Naive thymus-derived CD4-positive, alpha-beta T cell (primary cell): ENCODE measurements at regions not wholly inside any gene's neighbourhood (a gene's known extent, or its start where the extent isn't known, plus 50 kb on each side); places are given as distances from the start of the nearest gene placed in this dataset.

Experiments
- ATAC-seq: fragments of 150-1000 bp; cut with Tn5 transposase; 2 replicates; pipeline ENCODE4 v1.10.0; 2021; ENCODE audit warnings: mild to moderate bottlenecking, moderate library complexity
- CTCF ChIA-PET: fragments of 350-600 bp; sonication (Branson Sonifier 250); formaldehyde crosslinking; loops from one replicate; lab custom pipeline; 2021; ENCODE audit warnings: antibody characterized with exemption; lab: Charles Lee
- POLR2A ChIA-PET: fragments of 350-600 bp; sonication (Branson Sonifier 250); formaldehyde crosslinking; loops from one replicate; lab custom pipeline; 2021; ENCODE audit warnings: antibody characterized with exemption, inconsistent platforms; lab: Charles Lee
- DNase-seq, 9 donors: peaks; one replicate each; pipeline versions ENCODE4 v3.0.0 to v3.0.0-alpha.2; 2020 to 2022; ENCODE audit warnings: mixed read lengths in 1 of 9
- H3K27ac ChIP-seq: one replicate; pipeline ENCODE4 v1.7.0; 2013; ENCODE audit warnings: mild to moderate bottlenecking, low read depth, low read length, moderate library complexity
- H3K27me3 ChIP-seq, 2 donors: one replicate each; pipeline ENCODE4 v1.7.0; 2013; ENCODE audit warnings: low read length in 2 of 2, mild to moderate bottlenecking in 2 of 2, moderate library complexity in 2 of 2; ENCODE audit not compliant: control insufficient read depth in 2 of 2, insufficient read depth in 2 of 2
- H3K36me3 ChIP-seq, 3 experiments: 1 replicate in 2 of 3; 2 replicates in 1 of 3; pipeline ENCODE4 v1.7.0; 2013; ENCODE audit warnings: low read length in 3 of 3, mild to moderate bottlenecking in 3 of 3, moderate library complexity in 1 of 3; ENCODE audit not compliant: insufficient read depth in 3 of 3, control insufficient read depth in 2 of 3
- H3K4me1 ChIP-seq, 2 donors: one replicate each; pipeline ENCODE4 v1.7.0; 2013; ENCODE audit warnings: low read length in 2 of 2, mild to moderate bottlenecking in 2 of 2, moderate library complexity in 1 of 2; ENCODE audit not compliant: control insufficient read depth in 2 of 2, insufficient read depth in 2 of 2
- H3K4me3 ChIP-seq: 2 replicates; pipeline ENCODE4 v1.7.0; 2013; ENCODE audit warnings: mild to moderate bottlenecking, low read length
- H3K9me3 ChIP-seq, 3 experiments: 1 replicate in 2 of 3; 2 replicates in 1 of 3; pipeline ENCODE4 v1.7.0; 2013; ENCODE audit warnings: low read length in 3 of 3; ENCODE audit not compliant: control insufficient read depth in 2 of 3
- H3K27ac Mint-ChIP-seq, 9 donors: one replicate each; pipeline ENCODE4 v1.8.0; 2020 to 2022; ENCODE audit warnings: mixed read lengths in 9 of 9, mild to moderate bottlenecking in 8 of 9, moderate library complexity in 5 of 9, inconsistent platforms in 2 of 9
- H3K27me3 Mint-ChIP-seq, 5 donors: one replicate each; pipeline ENCODE4 v1.8.0; 2021 to 2022; ENCODE audit warnings: mixed read lengths in 5 of 5, mild to moderate bottlenecking in 1 of 5
- H3K36me3 Mint-ChIP-seq, 5 donors: one replicate each; pipeline ENCODE4 v1.8.0; 2020 to 2022; ENCODE audit warnings: mixed read lengths in 5 of 5, mild to moderate bottlenecking in 3 of 5, inconsistent platforms in 1 of 5
- H3K4me1 Mint-ChIP-seq, 7 donors: one replicate each; pipeline ENCODE4 v1.8.0; 2020 to 2022; ENCODE audit warnings: mixed read lengths in 7 of 7, mild to moderate bottlenecking in 3 of 7, inconsistent platforms in 1 of 7
- H3K4me3 Mint-ChIP-seq, 10 donors: one replicate each; pipeline ENCODE4 v1.8.0; 2020 to 2022; ENCODE audit warnings: mild to moderate bottlenecking in 10 of 10, mixed read lengths in 10 of 10, moderate library complexity in 6 of 10, inconsistent platforms in 2 of 10
- H3K9me3 Mint-ChIP-seq, 11 donors: one replicate each; pipeline ENCODE4 v1.8.0; 2020 to 2022; ENCODE audit warnings: mixed read lengths in 11 of 11, mild to moderate bottlenecking in 4 of 11, inconsistent platforms in 1 of 11, moderate library complexity in 1 of 11
- intact Hi-C, 2 donors: fragments of 100-400 bp; cut with micrococcal nuclease; formaldehyde crosslinking; loops; one replicate each; pipeline ENCODE4 v1.15.1; 2023

GRCh38 chr20:43804781-43805180 is 78.0 kb upstream of the GTSF1L start:
- H3K27ac Mint-ChIP-seq = no peak overlapping the region
- peaks cover 0 to 14% (median 8%) of the 10 kb centered on the region in 5 donors for H3K36me3 Mint-ChIP-seq
- Histone ChIP-seq H3K27ac (no peak overlapping the region), H3K4me1 (no peaks in the 10 kb centered on the region), H3K4me3 (no peak overlapping the region), H3K9me3 (peaks cover 0 to 12% (median 0%) of the 10 kb centered on the region in 3 experiments), H3K36me3 (no peaks in the 10 kb centered on the region), H3K27me3 (peaks cover 0 to 4% of the 10 kb centered on the region in 2 donors)
- ChIA-PET CTCF (no interaction called here), POLR2A (no interaction called here)
- H3K4me3 Mint-ChIP-seq = no peak overlapping the region
- H3K9me3 Mint-ChIP-seq = peaks cover 5 to 56% (median 26%) of the 10 kb centered on the region in 11 donors
- no peak for ATAC-seq
- peaks cover 0 to 15% (median 6%) of the 10 kb centered on the region in 5 donors for H3K27me3 Mint-ChIP-seq
- peaks cover under 1 to 6% (median 5%) of the 10 kb centered on the region in 7 donors for H3K4me1 Mint-ChIP-seq
- no peak for DNase-seq
- intact Hi-C loops = no loop called here

- Mint-ChIP-seq H3K27ac (peak overlapping the region in 1 of 9 donors; percentile 1), H3K4me1 (peaks cover 5 to 21% (median 19%) of the 10 kb centered on the region in 7 donors), H3K36me3 (peaks cover 0 to 10% (median 4%) of the 10 kb centered on the region in 5 donors), H3K9me3 (peaks cover 5 to 44% (median 18%) of the 10 kb centered on the region in 11 donors), H3K27me3 (peaks cover 0 to 15% (median 6%) of the 10 kb centered on the region in 5 donors), H3K4me3 (no peak overlapping the region)
- Histone ChIP-seq H3K4me1 (no peaks in the 10 kb centered on the region), H3K27ac (no peak overlapping the region), H3K4me3 (no peak overlapping the region), H3K9me3 (no peaks in the 10 kb centered on the region), H3K36me3 (no peaks in the 10 kb centered on the region), H3K27me3 (peaks cover 0 to 4% of the 10 kb centered on the region in 2 donors)
- no peak for DNase-seq
- CTCF ChIA-PET = no interaction called here
- intact Hi-C loops = no loop called here
- POLR2A ChIA-PET = no interaction called here
- no peak for ATAC-seq
Observed at GRCh38 chr20:43803276-43803675, 76.5 kb upstream of the GTSF1L start.

- Histone ChIP-seq H3K36me3 (no peaks in the 10 kb centered on the region), H3K4me1 (no peaks in the 10 kb centered on the region), H3K9me3 (no peaks in the 10 kb centered on the region), H3K4me3 (no peak overlapping the region), H3K27ac (no peak overlapping the region), H3K27me3 (no peaks in the 10 kb centered on the region)
- Mint-ChIP-seq H3K36me3 (peaks cover 0 to 6% (median 4%) of the 10 kb centered on the region in 5 donors), H3K27me3 (peaks cover 0 to 8% (median 0%) of the 10 kb centered on the region in 5 donors), H3K27ac (peak overlapping the region in 1 of 9 donors; percentile 65), H3K9me3 (peaks cover 5 to 23% (median 9%) of the 10 kb centered on the region in 11 donors), H3K4me1 (peaks cover 4 to 23% (median 19%) of the 10 kb centered on the region in 7 donors), H3K4me3 (peak overlapping the region in 1 of 10 donors; percentile 10)
- no peak for ATAC-seq
- DNase-seq = no peak
- ChIA-PET POLR2A (no interaction called here), CTCF (no interaction called here)
- intact Hi-C loops = no loop called here
Observed at GRCh38 chr20:43800186-43800585, 73.4 kb upstream of the GTSF1L start.

DNA sequence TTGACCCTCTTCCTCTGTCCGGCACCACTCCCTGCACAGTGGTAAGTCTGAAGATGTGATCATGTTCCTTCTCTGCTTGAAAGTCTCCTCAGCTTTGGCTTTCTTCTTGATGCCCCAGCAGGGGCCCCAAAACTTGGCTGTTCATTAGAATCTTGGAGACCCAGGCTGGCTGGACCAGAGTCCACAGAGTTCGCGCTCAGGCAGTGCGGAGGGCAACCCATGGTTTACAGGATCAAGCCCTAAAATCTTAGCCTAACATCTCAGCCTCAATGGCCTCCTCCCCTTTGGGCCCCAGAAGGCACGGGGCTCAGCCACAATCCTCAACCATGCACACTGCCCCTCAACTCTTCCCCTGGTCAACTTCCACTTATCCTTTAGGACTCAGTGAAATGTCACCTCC is 72.9 kb upstream of the GTSF1L start:
- Mint-ChIP-seq H3K4me1 (peaks cover 4 to 23% (median 19%) of the 10 kb centered on the region in 7 donors), H3K9me3 (peaks cover 5 to 19% (median 9%) of the 10 kb centered on the region in 11 donors), H3K36me3 (peaks cover 0 to 6% (median 4%) of the 10 kb centered on the region in 5 donors), H3K27me3 (peaks cover 0 to 12% (median 0%) of the 10 kb centered on the region in 5 donors), H3K4me3 (peak overlapping the region in 2 of 10 donors; percentile 10 to 54), H3K27ac (peak overlapping the region in 1 of 9 donors; percentile 65)
- H3K4me1 ChIP-seq = no peaks in the 10 kb centered on the region
- intact Hi-C loops = loop anchor here in 1 of 2 donors (5.0 kb wide), 1 partner anchor 47 kb away; no protein-coding TSS in a partner anchor
- no peaks in the 10 kb centered on the region for H3K9me3 ChIP-seq
- DNase-seq = no peak
- H3K27ac ChIP-seq = no peak overlapping the region
- ATAC-seq = no peak
- POLR2A ChIA-PET = no interaction called here
- H3K36me3 ChIP-seq = no peaks in the 10 kb centered on the region
- H3K27me3 ChIP-seq = no peaks in the 10 kb centered on the region
- CTCF ChIA-PET = no interaction called here
- H3K4me3 ChIP-seq = no peak overlapping the region

DNA sequence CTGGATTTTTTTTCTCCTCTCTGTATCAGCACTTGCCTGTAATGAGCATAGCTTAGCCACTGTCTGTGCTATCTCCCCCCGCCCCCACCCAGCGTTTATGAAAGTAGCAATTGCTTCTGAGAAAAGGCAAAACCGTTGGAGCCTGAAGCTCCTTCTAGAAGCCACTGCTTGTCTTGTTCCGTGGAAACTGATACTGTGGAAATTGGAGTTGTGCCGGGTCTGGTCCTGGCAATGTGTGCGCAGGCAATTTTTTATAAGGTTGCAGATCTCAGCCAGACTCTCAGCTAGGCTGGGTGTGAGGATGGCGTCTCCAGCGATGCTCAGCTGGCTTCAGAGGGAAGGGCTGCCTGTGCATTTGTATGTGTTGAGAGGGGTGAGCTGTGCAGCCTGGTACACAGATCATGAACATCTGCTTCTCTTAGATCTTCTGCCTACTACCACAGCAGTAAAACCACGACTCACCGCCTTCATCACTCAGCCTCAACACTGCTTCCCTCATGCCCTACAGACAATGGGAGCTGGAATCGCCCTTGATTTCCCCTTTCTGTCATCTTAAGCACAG is 72.4 kb upstream of the GTSF1L start:
- DNase-seq = no peak

DNA sequence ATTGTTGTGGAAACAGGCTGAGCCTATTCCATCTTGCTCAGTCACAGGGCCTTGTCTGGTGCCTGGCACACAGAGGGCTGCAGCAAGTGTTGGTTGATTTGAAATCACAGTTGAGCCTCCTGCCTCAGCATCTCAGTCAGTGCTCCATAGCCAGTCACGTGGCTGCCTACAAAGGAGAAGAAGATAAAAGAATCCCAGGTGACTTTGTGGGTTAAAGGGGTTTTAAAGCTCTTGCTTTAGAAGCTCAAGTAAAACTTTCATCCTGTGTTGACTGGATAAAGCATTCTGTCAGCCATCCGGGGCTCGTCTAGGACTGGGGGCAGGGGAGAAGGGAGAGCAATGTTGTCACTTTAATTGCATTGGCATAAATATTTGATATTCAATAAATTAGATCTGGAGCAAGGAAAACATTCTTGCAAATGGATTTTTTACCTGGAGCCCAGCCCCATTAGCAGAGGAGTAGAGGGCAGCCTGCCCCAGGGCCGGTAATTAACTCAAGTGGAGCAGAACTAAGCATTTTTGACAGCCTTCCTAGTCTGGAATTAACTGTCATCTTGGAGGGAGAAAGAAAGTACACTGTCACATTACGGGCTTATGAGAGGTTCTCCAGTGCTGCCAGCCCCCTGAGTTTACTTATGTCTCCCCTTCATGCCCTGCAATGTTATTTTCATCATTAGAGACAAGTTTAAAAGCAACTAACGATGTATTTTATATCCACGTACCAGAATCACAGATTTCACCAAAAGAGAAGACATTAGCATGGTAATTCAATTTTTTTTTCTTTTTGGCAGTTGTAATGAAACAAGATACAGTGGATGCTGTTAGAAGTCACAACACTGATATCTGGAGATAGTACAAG is 71.7 kb upstream of the GTSF1L start:
- POLR2A ChIA-PET = no interaction called here
- H3K9me3 ChIP-seq = no peaks in the 10 kb centered on the region
- no peaks in the 10 kb centered on the region for H3K27me3 ChIP-seq
- ATAC-seq = no peak
- Mint-ChIP-seq H3K4me3 (no peak overlapping the region), H3K9me3 (peaks cover 2 to 11% (median 5%) of the 10 kb centered on the region in 11 donors), H3K27me3 (peaks cover 0 to 12% (median 0%) of the 10 kb centered on the region in 5 donors), H3K27ac (peak overlapping the region in 4 of 9 donors; percentile 19 to 48 (median 30)), H3K36me3 (peaks cover 0 to 5% (median 4%) of the 10 kb centered on the region in 5 donors), H3K4me1 (peaks cover 4 to 23% (median 19%) of the 10 kb centered on the region in 7 donors)
- intact Hi-C loops = loop anchor here in 1 of 2 donors (5.0 kb wide), 1 partner anchor 46 kb away; no protein-coding TSS in a partner anchor
- no peaks in the 10 kb centered on the region for H3K36me3 ChIP-seq
- no peak overlapping the region for H3K4me3 ChIP-seq
- no peak overlapping the region for H3K27ac ChIP-seq
- H3K4me1 ChIP-seq = no peaks in the 10 kb centered on the region
- DNase-seq = peak in 2 of 9 donors; percentile 12 to 16
- CTCF ChIA-PET = interaction anchor here (0.5 kb wide), 1 partner anchor 128 kb away, joined by 3 read pairs; no protein-coding TSS in a partner anchor

More for the DNA sequence above, 72.4 kb upstream of the GTSF1L start:
- Histone ChIP-seq H3K36me3 (no peaks in the 10 kb centered on the region), H3K4me1 (no peaks in the 10 kb centered on the region), H3K27ac (no peak overlapping the region), H3K9me3 (no peaks in the 10 kb centered on the region), H3K27me3 (no peaks in the 10 kb centered on the region), H3K4me3 (no peak overlapping the region)
- Mint-ChIP-seq H3K9me3 (peaks cover 5 to 14% (median 8%) of the 10 kb centered on the region in 11 donors), H3K4me1 (peaks cover 4 to 23% (median 19%) of the 10 kb centered on the region in 7 donors), H3K27ac (peak overlapping the region in 3 of 9 donors; percentile 19 to 65 (median 48)), H3K27me3 (peaks cover 0 to 12% (median 0%) of the 10 kb centered on the region in 5 donors), H3K36me3 (peaks cover 0 to 6% (median 4%) of the 10 kb centered on the region in 5 donors), H3K4me3 (peak overlapping the region in 2 of 10 donors; percentile 6 to 54)
- no peak for ATAC-seq
- POLR2A ChIA-PET = no interaction called here
- intact Hi-C loops = loop anchor here in 1 of 2 donors (5.0 kb wide), 1 partner anchor 47 kb away; no protein-coding TSS in a partner anchor
- CTCF ChIA-PET = interaction anchor here (0.5 kb wide), 1 partner anchor 129 kb away, joined by 3 read pairs; no protein-coding TSS in a partner anchor
